ENCODE measurements at regions not wholly inside any gene's neighbourhood (a gene's known extent, or its start where the extent isn't known, plus 50 kb on each side); places are given as distances from the start of the nearest gene placed in this dataset.

DNA sequence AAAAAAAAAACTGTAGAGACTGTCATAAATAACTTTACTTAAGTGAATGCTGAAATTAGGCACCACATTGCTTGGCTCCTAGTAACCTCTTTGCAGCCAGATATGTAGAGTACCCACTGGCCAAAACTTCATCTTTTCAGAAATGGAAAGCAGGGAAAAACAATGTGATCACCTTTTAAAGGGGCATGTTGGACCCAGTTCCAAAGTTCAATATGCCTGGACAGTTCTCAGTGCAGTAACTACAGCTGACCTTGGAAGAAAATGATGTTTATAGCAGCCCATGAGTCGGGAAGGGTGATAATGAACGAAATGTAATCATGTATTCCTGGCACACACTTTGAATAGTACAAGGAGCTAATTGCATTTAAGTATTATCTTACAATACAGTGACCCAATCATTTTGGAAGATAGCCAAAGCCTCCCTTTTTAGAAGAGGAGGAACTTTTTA is 93.6 kb upstream of the TAB2 start (continued):
- no peak for TF ChIP-seq NKRF (IDR thresholded peaks at IDR 0.05; ENCODE audit: borderline replicate concordance)

- in situ Hi-C loops (cut with MboI) = no loop called here
- intact Hi-C loops (cut with micrococcal nuclease) = no loop called here
- Histone ChIP-seq H3K79me2 (ENCODE audit: control insufficient read depth, insufficient read depth, low read length) (no peaks in the 10 kb centered on the region), H3K4me2 (ENCODE audit: insufficient read depth, low read length) (no peak overlapping the region), H4K20me1 (replicated peaks; ENCODE audit: control insufficient read depth, insufficient read depth, low read length) (no peaks in the 10 kb centered on the region), H3K9ac (ENCODE audit: insufficient read depth in 1 of 2, low read depth in 2 of 2, low read length in 2 of 2) (no peak overlapping the region), H3K27me3 (ENCODE audit: control insufficient read depth in 2 of 2, insufficient read depth in 2 of 2, low read length in 2 of 2) (peaks cover 24 to 29% of the 10 kb centered on the region in 2 experiments; a peak in 4 of 5 replicates), H2AFZ (ENCODE audit: low read depth, low read length) (no peak overlapping the region), H3K9me3 (replicated peaks; ENCODE audit: control insufficient read depth, insufficient read depth, low read depth, low read length) (no peaks in the 10 kb centered on the region), H3K27ac (ENCODE audit: extremely low read depth, low read depth, low read length) (no peak overlapping the region), H3K4me1 (replicated peaks in 1 of 2; ENCODE audit: control insufficient read depth in 2 of 2, insufficient read depth in 2 of 2, low read length in 2 of 2) (no peaks in the 10 kb centered on the region), H3K4me3 (no peak overlapping the region), H3K36me3 (ENCODE audit: control insufficient read depth, insufficient read depth, low read length) (no peaks in the 10 kb centered on the region), H3K9me1 (ENCODE audit: control insufficient read depth, insufficient read depth, low read length) (no peaks in the 10 kb centered on the region)
- 11% methylated on average over 6 of the region's 6 CpGs for WGBS (ENCODE audit: insufficient coverage, low coverage, missing lambda C conversion rate)
- ATAC-seq (no peak), FAIRE-seq (no peak), DNase-seq (ENCODE audit: extremely low read depth in 1 of 4, low spot score in 3 of 4) (no peak)
- ChIA-PET CTCF (ENCODE audit: low intra/inter-chr PET ratio) (no interaction called here), POLR2A (interaction anchor here (1.1 kb wide), 1 partner anchor 15 kb away, joined by 3 read pairs; no protein-coding TSS in a partner anchor)
- BruUV-seq (replicated peaks) = no TSS peak
- TF ChIP-seq CAMTA2 (CRISPR knock-in tag; conservative IDR thresholded peaks at IDR 0.05) (no peak), MIER1 (IDR thresholded peaks at IDR 0.05; ENCODE audit: low read depth) (no peak), YY1 (IDR thresholded peaks at IDR 0.05; ENCODE audit: borderline replicate concordance in 1 of 3, control insufficient read depth in 1 of 3, extremely low read depth in 1 of 3, insufficient read depth in 3 of 3, insufficient read length in 1 of 3, insufficient replicate concordance in 2 of 3, low read depth in 1 of 3, low read length in 2 of 3) (no peak), PHB2 (IDR thresholded peaks at IDR 0.05; ENCODE audit: low read depth) (no peak), RERE (CRISPR knock-in tag; IDR thresholded peaks at IDR 0.05; ENCODE audit: borderline replicate concordance) (no peak), LEF1 (IDR thresholded peaks at IDR 0.05) (no peak)
Measured at GRCh38 chr6:149224399-149224798, 93.1 kb upstream of the TAB2 start.
